ENCODE measurements at regions not wholly inside any gene's neighbourhood (a gene's known extent, or its start where the extent isn't known, plus 50 kb on each side); places are given as distances from the start of the nearest gene placed in this dataset.
"Not testable (repeated sequence)": the region's sequence is repeated elsewhere in the genome, so short reads cannot be mapped to it uniquely, and the experiment has no call there.

- no peaks in the 10 kb centered on the region for H3K9me3 ChIP-seq (ENCODE audit: low read depth)
- H3K4me3 ChIP-seq, result no peak overlapping the region
- no peaks in the 10 kb centered on the region for H3K9me2 ChIP-seq (replicated peaks; ENCODE audit: insufficient read depth)
- H2AFZ ChIP-seq, result no peak overlapping the region
- H3K27ac ChIP-seq, result no peak overlapping the region
- H3K27me3 ChIP-seq, result peaks cover 20% of the 10 kb centered on the region
- no peak for TF ChIP-seq EZH2 (IDR thresholded peaks at IDR 0.05; ENCODE audit: borderline replicate concordance)
- TF ChIP-seq, protein P1, sequence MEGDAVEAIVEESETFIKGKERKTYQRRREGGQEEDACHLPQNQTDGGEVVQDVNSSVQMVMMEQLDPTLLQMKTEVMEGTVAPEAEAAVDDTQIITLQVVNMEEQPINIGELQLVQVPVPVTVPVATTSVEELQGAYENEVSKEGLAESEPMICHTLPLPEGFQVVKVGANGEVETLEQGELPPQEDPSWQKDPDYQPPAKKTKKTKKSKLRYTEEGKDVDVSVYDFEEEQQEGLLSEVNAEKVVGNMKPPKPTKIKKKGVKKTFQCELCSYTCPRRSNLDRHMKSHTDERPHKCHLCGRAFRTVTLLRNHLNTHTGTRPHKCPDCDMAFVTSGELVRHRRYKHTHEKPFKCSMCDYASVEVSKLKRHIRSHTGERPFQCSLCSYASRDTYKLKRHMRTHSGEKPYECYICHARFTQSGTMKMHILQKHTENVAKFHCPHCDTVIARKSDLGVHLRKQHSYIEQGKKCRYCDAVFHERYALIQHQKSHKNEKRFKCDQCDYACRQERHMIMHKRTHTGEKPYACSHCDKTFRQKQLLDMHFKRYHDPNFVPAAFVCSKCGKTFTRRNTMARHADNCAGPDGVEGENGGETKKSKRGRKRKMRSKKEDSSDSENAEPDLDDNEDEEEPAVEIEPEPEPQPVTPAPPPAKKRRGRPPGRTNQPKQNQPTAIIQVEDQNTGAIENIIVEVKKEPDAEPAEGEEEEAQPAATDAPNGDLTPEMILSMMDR (IDR thresholded peaks at IDR 0.05; ENCODE audit: poor library complexity), result no peak
- TF ChIP-seq EZH2phosphoT487 (IDR thresholded peaks at IDR 0.05; ENCODE audit: low read depth, severe bottlenecking, unreplicated experiment), result no peak
- H3K4me2 ChIP-seq, result no peak overlapping the region
- 87% methylated on average over 3 of the region's 3 CpGs for WGBS (ENCODE audit: low lambda C conversion rate, missing lambda C conversion rate)
- H3K4me1 ChIP-seq (ENCODE audit: insufficient read depth), result no peaks in the 10 kb centered on the region
- DNase-seq (ENCODE audit: low spot score), result no peak
- H3K36me3 ChIP-seq (replicated peaks; ENCODE audit: insufficient read depth, low read depth), result no peaks in the 10 kb centered on the region
- H4K20me1 ChIP-seq (ENCODE audit: insufficient read depth, poor library complexity, severe bottlenecking), result no peaks in the 10 kb centered on the region
- H3K79me2 ChIP-seq, result no peaks in the 10 kb centered on the region
These were observed 77.0 kb downstream of the CAMK2N1 start for GRCh38 chr1:20409012-20409411.

DNA sequence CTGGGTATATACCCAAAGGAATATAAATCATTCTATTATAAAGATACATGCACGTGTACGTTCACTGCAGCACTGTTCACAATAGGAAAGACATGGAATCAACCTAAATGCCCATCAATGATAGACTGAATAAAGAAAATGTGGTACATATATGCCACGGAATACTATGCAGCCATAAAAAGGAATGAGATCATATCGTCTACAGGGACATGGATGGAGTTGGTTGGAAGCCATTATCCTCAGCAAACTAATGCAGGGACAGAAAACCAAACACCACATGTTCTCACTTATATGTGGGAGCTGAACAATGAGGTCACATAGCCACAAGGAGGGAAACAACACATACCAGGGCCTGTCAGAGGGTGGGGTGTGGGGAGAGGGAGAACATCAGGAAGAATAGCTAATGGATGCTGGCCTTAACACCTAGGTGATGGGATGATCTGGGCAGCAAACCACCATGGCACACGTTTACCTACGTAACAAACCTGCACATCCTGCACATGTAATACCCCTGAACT lies 77.8 kb downstream of the CAMK2N1 start:
- H2AFZ ChIP-seq; H3K4me2 ChIP-seq; H3K4me1 ChIP-seq (ENCODE audit: insufficient read depth); H3K4me3 ChIP-seq; H3K9me2 ChIP-seq (replicated peaks; ENCODE audit: insufficient read depth); H3K27ac ChIP-seq; H3K79me2 ChIP-seq; H3K9me3 ChIP-seq (ENCODE audit: low read depth); DNase-seq (ENCODE audit: low spot score); H4K20me1 ChIP-seq (ENCODE audit: insufficient read depth, poor library complexity, severe bottlenecking); H3K36me3 ChIP-seq (replicated peaks; ENCODE audit: insufficient read depth, low read depth): not testable (repeated sequence)
- H3K27me3 ChIP-seq, result peaks cover 28% of the 10 kb centered on the region
- WGBS (ENCODE audit: low lambda C conversion rate, missing lambda C conversion rate), result 72% methylated on average over 6 of the region's 6 CpGs

GRCh38 chr1:20405893-20406604 lies 80.0 kb downstream of the CAMK2N1 start:
- no peak overlapping the region for H2AFZ ChIP-seq
- H3K4me1 ChIP-seq (ENCODE audit: insufficient read depth), result no peaks in the 10 kb centered on the region
- no peaks in the 10 kb centered on the region for H3K9me2 ChIP-seq (replicated peaks; ENCODE audit: insufficient read depth)
- H3K36me3 ChIP-seq (replicated peaks; ENCODE audit: insufficient read depth, low read depth), result no peaks in the 10 kb centered on the region
- TF ChIP-seq EZH2phosphoT487 (IDR thresholded peaks at IDR 0.05; ENCODE audit: low read depth, severe bottlenecking, unreplicated experiment) (no peak), EZH2 (IDR thresholded peaks at IDR 0.05; ENCODE audit: borderline replicate concordance) (no peak)
- TF ChIP-seq, protein P1 (IDR thresholded peaks at IDR 0.05; ENCODE audit: poor library complexity), result no peak
- H4K20me1 ChIP-seq (ENCODE audit: insufficient read depth, poor library complexity, severe bottlenecking), result no peaks in the 10 kb centered on the region
- WGBS (ENCODE audit: low lambda C conversion rate, missing lambda C conversion rate), result 32% methylated on average over 10 of the region's 11 CpGs
- no peak overlapping the region for H3K27ac ChIP-seq
- H3K27me3 ChIP-seq, result peaks cover 45% of the 10 kb centered on the region
- H3K79me2 ChIP-seq, result no peaks in the 10 kb centered on the region
- no peak overlapping the region for H3K4me3 ChIP-seq
- no peak overlapping the region for H3K4me2 ChIP-seq
- no peaks in the 10 kb centered on the region for H3K9me3 ChIP-seq (ENCODE audit: low read depth)
- DNase-seq (ENCODE audit: low spot score), result no peak

- no peaks in the 10 kb centered on the region for H3K4me1 ChIP-seq (ENCODE audit: insufficient read depth)
- H2AFZ ChIP-seq, result no peak overlapping the region
- H3K9me2 ChIP-seq (replicated peaks; ENCODE audit: insufficient read depth), result no peaks in the 10 kb centered on the region
- no peaks in the 10 kb centered on the region for H4K20me1 ChIP-seq (ENCODE audit: insufficient read depth, poor library complexity, severe bottlenecking)
- no peak overlapping the region for H3K4me3 ChIP-seq
- no peaks in the 10 kb centered on the region for H3K79me2 ChIP-seq
- H3K4me2 ChIP-seq, result no peak overlapping the region
- H3K36me3 ChIP-seq (replicated peaks; ENCODE audit: insufficient read depth, low read depth), result no peaks in the 10 kb centered on the region
- no peak for DNase-seq (ENCODE audit: low spot score)
- WGBS (ENCODE audit: low lambda C conversion rate, missing lambda C conversion rate), result 83% methylated on average over 13 of the region's 13 CpGs
- H3K27ac ChIP-seq, result no peak overlapping the region
- TF ChIP-seq, protein P1 (IDR thresholded peaks at IDR 0.05; ENCODE audit: poor library complexity), result no peak
- TF ChIP-seq EZH2phosphoT487 (IDR thresholded peaks at IDR 0.05; ENCODE audit: low read depth, severe bottlenecking, unreplicated experiment) (no peak), EZH2 (IDR thresholded peaks at IDR 0.05; ENCODE audit: borderline replicate concordance) (no peak)
- no peaks in the 10 kb centered on the region for H3K9me3 ChIP-seq (ENCODE audit: low read depth)
- H3K27me3 ChIP-seq, result peaks cover 53% of the 10 kb centered on the region
These were observed 80.8 kb downstream of the CAMK2N1 start for GRCh38 chr1:20405051-20405754.
